HG03460 (cell line): ENCODE measurements at regions not wholly inside any gene's neighbourhood (a gene's known extent, or its start where the extent isn't known, plus 50 kb on each side); places are given as distances from the start of the nearest gene placed in this dataset.

Experiments
- ATAC-seq: cut with Tn5 transposase; IDR thresholded peaks from one replicate; pipeline ENCODE4 v1.9.1; 2021; ENCODE audit not compliant: unreplicated experiment

DNA sequence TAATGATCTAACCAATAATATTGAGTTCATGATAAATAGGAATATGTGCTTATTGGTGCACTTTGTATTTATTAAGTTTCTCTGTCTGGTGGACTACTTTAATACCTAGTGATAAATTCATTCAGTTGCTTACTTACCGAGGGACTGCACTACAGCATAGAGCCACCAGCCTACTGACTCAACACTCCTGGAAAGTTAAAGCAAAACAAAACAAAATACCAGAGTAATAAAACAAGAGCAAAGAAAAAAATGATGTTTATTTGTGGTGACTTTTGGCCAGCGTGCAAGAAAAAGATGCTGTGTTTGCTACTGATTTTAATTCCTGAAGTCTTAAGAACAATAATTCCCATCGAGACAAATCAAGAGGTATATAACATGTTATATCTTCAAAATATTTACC is 586.3 kb downstream of the PLA2G4A start:
- ATAC-seq = no peak

DNA sequence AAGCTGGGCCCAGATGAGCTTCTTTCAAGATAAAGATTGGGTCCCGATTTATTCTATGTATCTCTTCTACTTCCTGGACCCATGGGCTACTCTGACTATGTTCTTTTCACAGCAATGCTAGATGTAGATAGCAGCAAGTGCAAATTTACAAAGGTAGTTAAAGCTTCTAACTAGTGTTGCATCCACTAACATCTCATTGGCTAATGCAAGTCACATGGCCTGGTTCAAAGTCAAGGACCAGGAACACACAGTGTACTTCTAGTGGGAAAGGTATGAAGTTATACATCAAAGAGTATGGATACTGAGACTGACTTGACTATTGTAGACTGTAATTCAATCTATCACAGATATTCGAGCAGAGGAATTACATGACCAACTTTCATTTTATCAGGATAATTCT is 588.8 kb downstream of the PLA2G4A start:
- ATAC-seq = no peak

DNA sequence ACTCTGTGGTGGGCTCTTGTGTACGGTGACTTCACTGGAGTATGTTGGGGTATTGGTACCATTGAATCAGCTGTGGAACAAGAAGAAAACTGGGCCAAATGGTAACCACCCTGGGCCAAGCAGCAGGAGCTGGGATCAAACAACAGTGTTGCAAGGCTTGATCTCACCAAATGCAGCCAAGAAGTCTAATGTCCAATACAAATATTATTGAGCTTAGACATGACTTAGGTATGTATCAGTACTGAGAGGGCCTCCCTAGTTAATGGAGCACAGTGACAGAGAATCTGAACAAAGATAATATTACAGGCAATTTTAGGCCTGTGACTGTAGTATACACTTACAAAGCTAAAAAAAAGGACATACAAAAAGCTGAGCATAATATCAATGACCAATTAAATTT is 604.8 kb downstream of the PLA2G4A start:
- ATAC-seq = no peak

GRCh38 chr1:187442603-187443002 is 613.9 kb downstream of the PLA2G4A start:
- ATAC-seq = no peak

DNA sequence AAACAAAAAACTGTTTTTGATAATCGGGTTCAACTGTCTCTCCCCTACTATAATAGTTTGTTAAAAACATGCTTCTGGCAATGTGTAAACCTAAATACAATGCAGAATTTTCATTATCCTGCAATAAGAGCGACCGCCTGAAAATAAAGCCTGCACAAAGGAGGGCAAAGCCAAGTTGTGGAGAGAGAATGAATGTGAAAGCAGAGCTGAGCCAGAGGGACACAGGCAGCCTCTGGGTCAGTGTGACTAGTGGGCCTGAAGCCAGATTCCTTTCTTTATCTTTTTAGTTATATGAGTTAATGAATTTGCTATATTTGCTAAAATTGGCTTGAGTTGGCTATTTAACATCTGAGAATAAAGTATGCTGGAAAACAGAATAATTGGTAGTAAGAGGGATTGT is 615.2 kb downstream of the PLA2G4A start:
- no peak for ATAC-seq

DNA sequence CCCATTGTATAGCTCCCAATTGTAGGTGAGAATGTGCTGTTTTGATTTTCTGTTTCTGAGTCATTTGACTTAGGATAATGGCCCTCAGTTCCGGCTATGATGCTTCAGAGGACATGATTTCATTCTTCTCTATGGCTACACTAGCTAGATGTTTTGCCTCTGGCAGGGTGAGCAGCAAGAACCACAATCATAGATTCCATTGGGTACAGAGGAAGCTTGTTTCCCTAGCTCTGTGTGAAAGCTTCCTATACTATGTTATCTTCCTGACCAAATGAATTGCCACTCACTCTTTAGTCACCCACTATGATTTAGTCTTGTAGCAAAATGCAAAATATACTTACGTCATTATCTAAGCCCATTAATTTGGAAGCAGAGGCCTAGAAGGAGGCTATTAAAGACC is 616.3 kb downstream of the PLA2G4A start:
- no peak for ATAC-seq

GRCh38 chr1:187451238-187451637 is 622.5 kb downstream of the PLA2G4A start:
- ATAC-seq = no peak

DNA sequence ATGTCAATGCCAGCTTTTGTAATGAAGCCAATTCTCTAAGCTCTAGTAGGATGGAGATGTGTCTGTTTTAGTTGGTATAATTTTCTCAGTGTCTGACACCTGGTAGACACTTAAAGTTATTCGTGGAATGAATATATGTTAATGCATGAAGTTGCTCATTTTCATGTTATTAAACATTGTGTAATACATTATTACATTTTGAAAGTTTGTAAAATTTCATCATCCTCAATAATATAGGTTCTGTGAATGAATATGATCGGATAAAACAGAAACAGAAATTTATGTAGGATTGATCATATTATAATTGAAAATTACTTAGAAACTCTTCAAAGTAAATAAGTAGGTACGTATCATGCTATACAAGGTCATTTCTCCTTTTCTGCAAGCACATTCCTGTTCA is 625.3 kb downstream of the PLA2G4A start:
- no peak for ATAC-seq

DNA sequence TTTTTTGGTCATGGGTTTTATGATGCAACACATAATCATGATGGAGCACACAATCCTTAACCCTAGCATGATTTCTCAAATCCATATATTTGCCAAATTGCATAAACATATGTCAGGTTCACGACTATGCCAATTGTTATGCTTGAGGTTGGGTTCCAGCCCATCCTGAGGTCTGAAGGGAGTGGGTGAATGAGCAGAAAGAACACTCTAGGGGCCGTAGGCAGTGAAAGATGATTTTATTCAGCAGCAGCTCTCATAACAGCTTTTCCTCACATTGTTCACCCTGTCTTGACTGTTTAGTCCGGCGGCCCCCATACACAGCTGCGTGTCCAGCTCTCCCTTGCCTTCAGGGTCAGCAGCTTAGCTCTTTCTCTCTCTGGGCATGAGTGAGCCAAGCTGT is 627.7 kb downstream of the PLA2G4A start:
- ATAC-seq = no peak

GRCh38 chr1:187460093-187460492 is 631.3 kb downstream of the PLA2G4A start:
- ATAC-seq = no peak

GRCh38 chr1:187464320-187464719 is 635.6 kb downstream of the PLA2G4A start:
- no peak for ATAC-seq

- ATAC-seq = no peak
Measured at GRCh38 chr1:187465441-187465840, 636.7 kb downstream of the PLA2G4A start.

DNA sequence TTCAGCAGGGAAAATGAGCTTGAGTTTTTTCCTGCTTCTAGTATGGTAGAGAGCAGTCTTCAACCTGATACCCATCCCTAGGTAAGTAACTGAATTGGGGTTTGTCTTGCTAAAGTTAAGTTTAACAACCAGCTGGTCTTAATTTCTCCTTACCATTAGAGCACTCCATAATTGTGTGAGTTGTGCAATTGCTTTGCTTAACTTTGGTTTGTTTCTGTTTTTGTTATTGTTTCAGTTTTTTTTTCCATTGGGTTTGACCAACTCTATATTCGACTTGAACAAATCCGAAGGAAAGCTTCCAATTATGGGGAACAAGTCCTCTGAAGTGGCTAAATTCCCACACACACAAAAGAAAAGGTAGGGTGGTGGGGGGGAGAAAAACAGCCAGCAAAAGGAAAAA is 641.1 kb downstream of the PLA2G4A start:
- ATAC-seq = no peak

DNA sequence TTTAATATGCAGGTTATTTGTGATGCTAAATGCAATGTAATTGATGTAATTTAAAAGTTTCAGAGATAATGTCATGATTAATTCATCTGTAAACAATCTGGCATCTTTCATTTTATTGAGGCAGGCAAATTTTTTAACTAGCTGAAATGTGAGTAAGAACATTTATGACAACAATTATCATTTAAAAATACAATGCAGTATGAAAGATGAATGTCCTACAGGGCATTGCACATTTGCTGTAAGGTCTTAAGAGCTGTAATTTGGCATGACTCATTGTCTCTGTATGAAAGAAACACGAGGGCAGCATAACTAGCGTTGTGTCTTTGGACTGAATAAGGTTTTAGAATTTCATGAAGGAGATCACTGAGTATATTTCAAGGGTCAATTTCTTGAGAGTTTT is 642.8 kb downstream of the PLA2G4A start:
- no peak for ATAC-seq

GRCh38 chr1:187474336-187474735 is 645.6 kb downstream of the PLA2G4A start:
- ATAC-seq = no peak

- no peak for ATAC-seq
Measured at GRCh38 chr1:187476671-187477070, 647.9 kb downstream of the PLA2G4A start.

DNA sequence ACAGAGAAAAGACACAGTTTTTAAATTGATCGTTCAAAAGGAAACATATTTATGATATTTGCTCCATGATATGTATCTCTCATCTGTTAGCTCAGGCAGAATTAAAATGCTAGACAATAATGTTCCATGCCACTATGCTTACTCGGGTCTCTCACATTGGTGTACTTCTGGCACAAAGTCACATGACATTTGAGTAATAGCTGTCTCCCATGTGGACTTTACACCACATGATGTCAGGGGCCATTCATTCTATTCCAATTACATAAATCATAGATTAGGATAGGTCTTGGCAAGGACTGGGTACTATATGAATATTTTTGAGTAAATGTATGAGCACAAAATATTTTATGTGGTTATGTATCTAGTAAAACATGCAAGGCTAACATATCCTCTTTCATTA is 648.4 kb downstream of the PLA2G4A start:
- no peak for ATAC-seq

GRCh38 chr1:187477535-187477934 is 648.8 kb downstream of the PLA2G4A start:
- ATAC-seq = no peak

- ATAC-seq = no peak
Measured at GRCh38 chr1:187481581-187482148, 652.9 kb downstream of the PLA2G4A start.

GRCh38 chr1:187490266-187490665 is 661.5 kb downstream of the PLA2G4A start:
- no peak for ATAC-seq

- ATAC-seq = no peak
Measured at GRCh38 chr1:187491082-187491720, 662.5 kb downstream of the PLA2G4A start.

- ATAC-seq = no peak
Measured at GRCh38 chr1:187498028-187498427, 669.3 kb downstream of the PLA2G4A start.

GRCh38 chr1:187504779-187505178 is 676.0 kb downstream of the PLA2G4A start:
- ATAC-seq = no peak
